ENCODE measurements at regions not wholly inside any gene's neighbourhood (a gene's known extent, or its start where the extent isn't known, plus 50 kb on each side); places are given as distances from the start of the nearest gene placed in this dataset.

DNA sequence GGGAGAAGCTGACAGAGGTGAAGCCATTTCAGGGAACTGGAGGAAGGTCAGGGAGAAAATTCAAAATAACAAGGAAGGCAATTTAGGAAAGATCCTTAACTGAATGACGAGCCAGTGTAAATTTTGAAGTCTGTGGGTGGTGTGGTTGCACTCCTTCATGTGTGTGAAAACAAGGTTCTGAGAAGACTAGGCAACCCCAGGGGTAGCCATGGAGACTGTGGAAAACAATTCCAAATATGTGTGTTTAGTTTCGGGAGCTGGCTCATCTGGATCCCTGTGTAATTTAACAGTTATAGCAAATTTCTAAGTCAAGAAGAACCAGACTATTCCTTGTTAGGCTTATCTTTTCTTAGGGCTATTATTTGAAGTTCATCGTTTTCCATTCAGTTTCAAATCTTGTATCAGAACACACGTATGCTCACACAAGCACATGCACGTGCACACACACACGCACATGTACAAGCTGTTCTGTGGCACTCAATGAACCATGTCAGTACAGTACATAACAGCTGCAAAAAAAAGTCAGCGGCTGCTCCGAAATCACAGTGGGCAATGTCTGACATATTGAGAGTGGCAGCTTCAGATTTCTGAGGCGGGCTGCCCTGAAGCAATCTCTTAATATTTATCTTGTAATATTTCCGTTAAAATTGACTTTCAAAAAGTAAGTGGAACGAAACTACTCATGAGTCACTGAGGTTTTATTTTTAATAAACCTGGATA lies 411.2 kb downstream of the AEBP2 start (continued):
- TF ChIP-seq, protein P1, sequence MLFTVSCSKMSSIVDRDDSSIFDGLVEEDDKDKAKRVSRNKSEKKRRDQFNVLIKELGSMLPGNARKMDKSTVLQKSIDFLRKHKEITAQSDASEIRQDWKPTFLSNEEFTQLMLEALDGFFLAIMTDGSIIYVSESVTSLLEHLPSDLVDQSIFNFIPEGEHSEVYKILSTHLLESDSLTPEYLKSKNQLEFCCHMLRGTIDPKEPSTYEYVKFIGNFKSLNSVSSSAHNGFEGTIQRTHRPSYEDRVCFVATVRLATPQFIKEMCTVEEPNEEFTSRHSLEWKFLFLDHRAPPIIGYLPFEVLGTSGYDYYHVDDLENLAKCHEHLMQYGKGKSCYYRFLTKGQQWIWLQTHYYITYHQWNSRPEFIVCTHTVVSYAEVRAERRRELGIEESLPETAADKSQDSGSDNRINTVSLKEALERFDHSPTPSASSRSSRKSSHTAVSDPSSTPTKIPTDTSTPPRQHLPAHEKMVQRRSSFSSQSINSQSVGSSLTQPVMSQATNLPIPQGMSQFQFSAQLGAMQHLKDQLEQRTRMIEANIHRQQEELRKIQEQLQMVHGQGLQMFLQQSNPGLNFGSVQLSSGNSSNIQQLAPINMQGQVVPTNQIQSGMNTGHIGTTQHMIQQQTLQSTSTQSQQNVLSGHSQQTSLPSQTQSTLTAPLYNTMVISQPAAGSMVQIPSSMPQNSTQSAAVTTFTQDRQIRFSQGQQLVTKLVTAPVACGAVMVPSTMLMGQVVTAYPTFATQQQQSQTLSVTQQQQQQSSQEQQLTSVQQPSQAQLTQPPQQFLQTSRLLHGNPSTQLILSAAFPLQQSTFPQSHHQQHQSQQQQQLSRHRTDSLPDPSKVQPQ (CRISPR knock-in tag; IDR thresholded peaks at IDR 0.05; ENCODE audit: borderline replicate concordance): no peak
- TF ChIP-seq TSC22D4 (tag; IDR thresholded peaks at IDR 0.05): no peak

DNA sequence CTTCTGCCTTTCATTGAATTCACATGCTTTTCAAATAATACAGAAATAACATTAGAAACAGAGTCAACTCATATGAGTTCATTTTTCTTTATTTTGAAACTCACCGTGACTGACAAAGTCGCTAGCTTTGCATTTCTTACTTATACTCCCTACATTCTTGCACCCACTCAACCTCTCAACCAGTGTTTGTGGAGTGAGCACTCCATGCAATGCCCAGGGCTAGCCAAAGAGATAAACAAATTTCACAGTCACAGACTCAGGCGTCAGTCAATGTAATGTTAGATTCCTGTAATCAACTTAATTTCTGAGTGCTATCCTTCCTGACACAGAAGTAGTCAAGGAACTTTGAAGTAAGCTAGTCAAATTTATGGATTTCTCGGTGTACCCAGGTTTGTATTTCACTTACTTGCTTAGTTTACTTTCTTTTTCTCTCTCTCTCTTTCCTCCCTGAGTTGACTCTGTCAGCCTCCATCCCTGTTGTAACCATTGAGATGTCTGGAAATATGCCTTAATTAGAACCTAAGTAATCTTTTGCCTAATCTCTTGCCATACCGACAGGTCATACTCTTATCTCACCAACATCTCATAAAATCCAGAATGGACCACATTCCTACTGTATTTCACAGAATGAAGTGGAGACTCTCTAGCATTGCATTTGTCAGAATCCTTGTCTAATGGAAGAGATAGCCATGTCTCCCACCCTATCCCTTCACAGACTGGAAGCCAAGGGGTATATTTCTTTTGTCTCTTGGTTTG lies 413.0 kb downstream of the AEBP2 start:
- H3K9ac ChIP-seq (ENCODE audit: insufficient read depth in 1 of 2, low read depth in 2 of 2, low read length in 2 of 2): no peak overlapping the region
- no TSS peak for BruUV-seq (replicated peaks)
- no peaks in the 10 kb centered on the region for H3K79me2 ChIP-seq (ENCODE audit: control insufficient read depth, insufficient read depth, low read length)
- DNase-seq (ENCODE audit: extremely low read depth in 1 of 4, low spot score in 3 of 4) (no peak), ATAC-seq (no peak), FAIRE-seq (no peak)
- H4K20me1 ChIP-seq (replicated peaks; ENCODE audit: control insufficient read depth, insufficient read depth, low read length): no peaks in the 10 kb centered on the region
- intact Hi-C loops (cut with micrococcal nuclease) (no loop called here), in situ Hi-C loops (cut with MboI) (no loop called here)
- no peaks in the 10 kb centered on the region for H3K4me1 ChIP-seq (replicated peaks in 1 of 2; ENCODE audit: control insufficient read depth in 2 of 2, insufficient read depth in 2 of 2, low read length in 2 of 2)
- H3K36me3 ChIP-seq (ENCODE audit: control insufficient read depth, insufficient read depth, low read length): no peaks in the 10 kb centered on the region
- CTCF ChIA-PET (ENCODE audit: low intra/inter-chr PET ratio): no interaction called here
- no peak overlapping the region for H3K4me3 ChIP-seq
- 0% methylated on average over 5 of the region's 5 CpGs for WGBS (ENCODE audit: insufficient coverage, low coverage, missing lambda C conversion rate)
- H3K27ac ChIP-seq (ENCODE audit: extremely low read depth, low read depth, low read length): no peak overlapping the region
- POLR2A ChIA-PET: no interaction called here
- TF ChIP-seq NRF1 (conservative IDR thresholded peaks at IDR 0.05 in 1 of 2, IDR thresholded peaks at IDR 0.05 in 1 of 2) (no peak), TCFL5 (CRISPR knock-in tag; conservative IDR thresholded peaks at IDR 0.05) (no peak), ELF2 (CRISPR knock-in tag; IDR thresholded peaks at IDR 0.05) (no peak), ZNF444 (CRISPR knock-in tag; IDR thresholded peaks at IDR 0.05) (no peak), MYC (IDR thresholded peaks at IDR 0.05; ENCODE audit: low read depth, low read length) (no peak), MYC (CRISPR knock-in tag; IDR thresholded peaks at IDR 0.05; ENCODE audit: borderline replicate concordance, low read depth) (no peak), MTF1 (CRISPR knock-in tag; IDR thresholded peaks at IDR 0.05; ENCODE audit: borderline replicate concordance) (no peak), MAFF (IDR thresholded peaks at IDR 0.05; ENCODE audit: low read length) (no peak), XRCC3 (IDR thresholded peaks at IDR 0.05) (no peak), ZFPM2 (CRISPR knock-in tag; IDR thresholded peaks at IDR 0.05) (no peak), MCM5 (IDR thresholded peaks at IDR 0.05; ENCODE audit: low read depth) (no peak), ZNF75A (CRISPR knock-in tag; IDR thresholded peaks at IDR 0.05) (no peak), HMG20A (CRISPR knock-in tag; conservative IDR thresholded peaks at IDR 0.05) (no peak), KHSRP (IDR thresholded peaks at IDR 0.05) (no peak), NFATC3 (IDR thresholded peaks at IDR 0.05) (no peak), HDAC2 (IDR thresholded peaks at IDR 0.05) (no peak), CBX5 (IDR thresholded peaks at IDR 0.05; ENCODE audit: borderline replicate concordance, low read depth) (no peak), LCOR (CRISPR knock-in tag; IDR thresholded peaks at IDR 0.05) (no peak)
- H3K9me1 ChIP-seq (ENCODE audit: control insufficient read depth, insufficient read depth, low read length): no peaks in the 10 kb centered on the region
- no peaks in the 10 kb centered on the region; the same call in 1 of the 2 replicates for H3K9me3 ChIP-seq (replicated peaks; ENCODE audit: control insufficient read depth, insufficient read depth, low read depth, low read length)
- H3K4me2 ChIP-seq (ENCODE audit: insufficient read depth, low read length): no peak overlapping the region
- H2AFZ ChIP-seq (ENCODE audit: low read depth, low read length): no peak overlapping the region
- no peaks in the 10 kb centered on the region for H3K27me3 ChIP-seq (ENCODE audit: control insufficient read depth in 2 of 2, insufficient read depth in 2 of 2, low read length in 2 of 2)

Measured in K562 (cell line).